HEK293 (cell line): ENCODE measurements at regions not wholly inside any gene's neighbourhood (a gene's known extent, or its start where the extent isn't known, plus 50 kb on each side); places are given as distances from the start of the nearest gene placed in this dataset.

ENCODE experiments used
- BCL11A ChIP-seq: fragments of 450-650 bp; formaldehyde crosslinking; IDR thresholded peaks from 2 replicates; pipeline ENCODE4 v1.5.1; 2016; ENCODE audit warnings: low read depth, missing biosample characterization, missing genetic modification characterization
- GLI4 ChIP-seq: fragments of 450-650 bp; formaldehyde crosslinking; IDR thresholded peaks from 2 replicates; pipeline ENCODE4 v1.5.1; 2016; ENCODE audit warnings: missing biosample characterization, missing genetic modification characterization
- KLF16 ChIP-seq: fragments of 450-650 bp; formaldehyde crosslinking; IDR thresholded peaks from 2 replicates; pipeline ENCODE4 v1.5.1; 2017; ENCODE audit warnings: missing biosample characterization, missing genetic modification characterization
- SALL2 ChIP-seq: fragments of 450-650 bp; formaldehyde crosslinking; IDR thresholded peaks from 2 replicates; pipeline ENCODE4 v1.5.0; 2017; ENCODE audit warnings: missing biosample characterization, mild to moderate bottlenecking, missing genetic modification characterization, borderline replicate concordance
- TCF7L2 ChIP-seq: IDR thresholded peaks from 2 replicates; pipeline ENCODE4 v1.6.1; 2011; ENCODE audit warnings: low read depth, mild to moderate bottlenecking, inconsistent platforms, low read length, moderate library complexity, borderline replicate concordance
- ZNF211 ChIP-seq: fragments of 450-650 bp; formaldehyde crosslinking; IDR thresholded peaks from 2 replicates; pipeline ENCODE4 v1.5.1; 2016; ENCODE audit warnings: low read depth, missing biosample characterization, missing genetic modification characterization
- ZNF792 ChIP-seq: fragments of 450-650 bp; formaldehyde crosslinking; IDR thresholded peaks from 2 replicates; pipeline ENCODE4 v1.5.1; 2016; ENCODE audit warnings: missing biosample characterization, missing genetic modification characterization
- TF ChIP-seq, protein P1 (sequence below): fragments of 450-650 bp; formaldehyde crosslinking; IDR thresholded peaks from 2 replicates; pipeline ENCODE4 v1.5.1; 2016; ENCODE audit warnings: missing biosample characterization, missing genetic modification characterization, low read depth
- TF ChIP-seq, protein P2 (sequence below): fragments of 450-650 bp; formaldehyde crosslinking; IDR thresholded peaks from 2 replicates; pipeline ENCODE4 v1.5.1; 2016; ENCODE audit warnings: missing biosample characterization, missing genetic modification characterization
- TF ChIP-seq, protein P3 (sequence below): fragments of 450-650 bp; formaldehyde crosslinking; IDR thresholded peaks from 2 replicates; pipeline ENCODE4 v1.5.1; 2016; ENCODE audit warnings: missing biosample characterization, missing genetic modification characterization, borderline replicate concordance
- TF ChIP-seq, protein P4 (sequence below): fragments of 450-650 bp; formaldehyde crosslinking; IDR thresholded peaks from 2 replicates; pipeline ENCODE4 v1.5.1; 2016; ENCODE audit warnings: missing biosample characterization, missing genetic modification characterization

DNA sequence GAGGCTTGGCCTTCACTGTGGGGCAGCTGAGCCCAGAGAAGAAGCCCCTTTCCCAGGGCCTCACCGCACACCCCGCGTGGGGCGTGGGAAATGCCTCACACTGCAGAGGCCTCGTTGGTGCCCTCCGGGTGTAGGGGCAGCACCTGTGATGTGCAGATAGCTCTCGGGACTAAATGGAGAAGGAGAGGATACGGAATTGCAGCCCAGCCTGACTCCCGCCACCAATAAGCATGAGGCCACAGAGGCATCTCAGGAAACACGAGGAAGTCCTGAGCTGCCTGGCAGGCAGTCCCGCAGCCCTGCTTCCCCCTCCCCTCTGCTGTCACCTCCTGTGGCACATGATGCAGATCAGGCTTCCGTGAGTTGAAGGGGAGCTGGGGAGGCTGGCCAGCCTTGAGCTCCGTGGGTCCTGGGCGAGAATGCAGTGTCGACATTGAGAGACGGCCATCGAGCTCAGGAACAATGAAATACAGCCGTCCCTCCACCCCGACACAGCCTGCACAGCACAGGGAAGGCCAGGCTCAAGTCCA lies 59.6 kb upstream of the PPP2R2D start:
- TF ChIP-seq, protein P1, sequence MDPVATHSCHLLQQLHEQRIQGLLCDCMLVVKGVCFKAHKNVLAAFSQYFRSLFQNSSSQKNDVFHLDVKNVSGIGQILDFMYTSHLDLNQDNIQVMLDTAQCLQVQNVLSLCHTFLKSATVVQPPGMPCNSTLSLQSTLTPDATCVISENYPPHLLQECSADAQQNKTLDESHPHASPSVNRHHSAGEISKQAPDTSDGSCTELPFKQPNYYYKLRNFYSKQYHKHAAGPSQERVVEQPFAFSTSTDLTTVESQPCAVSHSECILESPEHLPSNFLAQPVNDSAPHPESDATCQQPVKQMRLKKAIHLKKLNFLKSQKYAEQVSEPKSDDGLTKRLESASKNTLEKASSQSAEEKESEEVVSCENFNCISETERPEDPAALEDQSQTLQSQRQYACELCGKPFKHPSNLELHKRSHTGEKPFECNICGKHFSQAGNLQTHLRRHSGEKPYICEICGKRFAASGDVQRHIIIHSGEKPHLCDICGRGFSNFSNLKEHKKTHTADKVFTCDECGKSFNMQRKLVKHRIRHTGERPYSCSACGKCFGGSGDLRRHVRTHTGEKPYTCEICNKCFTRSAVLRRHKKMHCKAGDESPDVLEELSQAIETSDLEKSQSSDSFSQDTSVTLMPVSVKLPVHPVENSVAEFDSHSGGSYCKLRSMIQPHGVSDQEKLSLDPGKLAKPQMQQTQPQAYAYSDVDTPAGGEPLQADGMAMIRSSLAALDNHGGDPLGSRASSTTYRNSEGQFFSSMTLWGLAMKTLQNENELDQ (tag by site-specific recombination): no peak
- TF ChIP-seq, protein P2, sequence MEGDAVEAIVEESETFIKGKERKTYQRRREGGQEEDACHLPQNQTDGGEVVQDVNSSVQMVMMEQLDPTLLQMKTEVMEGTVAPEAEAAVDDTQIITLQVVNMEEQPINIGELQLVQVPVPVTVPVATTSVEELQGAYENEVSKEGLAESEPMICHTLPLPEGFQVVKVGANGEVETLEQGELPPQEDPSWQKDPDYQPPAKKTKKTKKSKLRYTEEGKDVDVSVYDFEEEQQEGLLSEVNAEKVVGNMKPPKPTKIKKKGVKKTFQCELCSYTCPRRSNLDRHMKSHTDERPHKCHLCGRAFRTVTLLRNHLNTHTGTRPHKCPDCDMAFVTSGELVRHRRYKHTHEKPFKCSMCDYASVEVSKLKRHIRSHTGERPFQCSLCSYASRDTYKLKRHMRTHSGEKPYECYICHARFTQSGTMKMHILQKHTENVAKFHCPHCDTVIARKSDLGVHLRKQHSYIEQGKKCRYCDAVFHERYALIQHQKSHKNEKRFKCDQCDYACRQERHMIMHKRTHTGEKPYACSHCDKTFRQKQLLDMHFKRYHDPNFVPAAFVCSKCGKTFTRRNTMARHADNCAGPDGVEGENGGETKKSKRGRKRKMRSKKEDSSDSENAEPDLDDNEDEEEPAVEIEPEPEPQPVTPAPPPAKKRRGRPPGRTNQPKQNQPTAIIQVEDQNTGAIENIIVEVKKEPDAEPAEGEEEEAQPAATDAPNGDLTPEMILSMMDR (tag by site-specific recombination): no peak
- TF ChIP-seq SALL2 (tag by site-specific recombination) (no peak), BCL11A (tag by site-specific recombination) (no peak), KLF16 (no peak), ZNF211 (tag by site-specific recombination) (no peak), TCF7L2 (no peak), GLI4 (tag by site-specific recombination) (no peak), ZNF792 (tag by site-specific recombination) (no peak)
- TF ChIP-seq, protein P3, sequence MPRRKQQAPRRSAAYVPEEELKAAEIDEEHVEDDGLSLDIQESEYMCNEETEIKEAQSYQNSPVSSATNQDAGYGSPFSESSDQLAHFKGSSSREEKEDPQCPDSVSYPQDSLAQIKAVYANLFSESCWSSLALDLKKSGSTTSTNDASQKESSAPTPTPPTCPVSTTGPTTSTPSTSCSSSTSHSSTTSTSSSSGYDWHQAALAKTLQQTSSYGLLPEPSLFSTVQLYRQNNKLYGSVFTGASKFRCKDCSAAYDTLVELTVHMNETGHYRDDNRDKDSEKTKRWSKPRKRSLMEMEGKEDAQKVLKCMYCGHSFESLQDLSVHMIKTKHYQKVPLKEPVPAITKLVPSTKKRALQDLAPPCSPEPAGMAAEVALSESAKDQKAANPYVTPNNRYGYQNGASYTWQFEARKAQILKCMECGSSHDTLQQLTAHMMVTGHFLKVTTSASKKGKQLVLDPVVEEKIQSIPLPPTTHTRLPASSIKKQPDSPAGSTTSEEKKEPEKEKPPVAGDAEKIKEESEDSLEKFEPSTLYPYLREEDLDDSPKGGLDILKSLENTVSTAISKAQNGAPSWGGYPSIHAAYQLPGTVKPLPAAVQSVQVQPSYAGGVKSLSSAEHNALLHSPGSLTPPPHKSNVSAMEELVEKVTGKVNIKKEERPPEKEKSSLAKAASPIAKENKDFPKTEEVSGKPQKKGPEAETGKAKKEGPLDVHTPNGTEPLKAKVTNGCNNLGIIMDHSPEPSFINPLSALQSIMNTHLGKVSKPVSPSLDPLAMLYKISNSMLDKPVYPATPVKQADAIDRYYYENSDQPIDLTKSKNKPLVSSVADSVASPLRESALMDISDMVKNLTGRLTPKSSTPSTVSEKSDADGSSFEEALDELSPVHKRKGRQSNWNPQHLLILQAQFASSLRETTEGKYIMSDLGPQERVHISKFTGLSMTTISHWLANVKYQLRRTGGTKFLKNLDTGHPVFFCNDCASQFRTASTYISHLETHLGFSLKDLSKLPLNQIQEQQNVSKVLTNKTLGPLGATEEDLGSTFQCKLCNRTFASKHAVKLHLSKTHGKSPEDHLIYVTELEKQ (tag by site-specific recombination): no peak
- TF ChIP-seq, protein P4, sequence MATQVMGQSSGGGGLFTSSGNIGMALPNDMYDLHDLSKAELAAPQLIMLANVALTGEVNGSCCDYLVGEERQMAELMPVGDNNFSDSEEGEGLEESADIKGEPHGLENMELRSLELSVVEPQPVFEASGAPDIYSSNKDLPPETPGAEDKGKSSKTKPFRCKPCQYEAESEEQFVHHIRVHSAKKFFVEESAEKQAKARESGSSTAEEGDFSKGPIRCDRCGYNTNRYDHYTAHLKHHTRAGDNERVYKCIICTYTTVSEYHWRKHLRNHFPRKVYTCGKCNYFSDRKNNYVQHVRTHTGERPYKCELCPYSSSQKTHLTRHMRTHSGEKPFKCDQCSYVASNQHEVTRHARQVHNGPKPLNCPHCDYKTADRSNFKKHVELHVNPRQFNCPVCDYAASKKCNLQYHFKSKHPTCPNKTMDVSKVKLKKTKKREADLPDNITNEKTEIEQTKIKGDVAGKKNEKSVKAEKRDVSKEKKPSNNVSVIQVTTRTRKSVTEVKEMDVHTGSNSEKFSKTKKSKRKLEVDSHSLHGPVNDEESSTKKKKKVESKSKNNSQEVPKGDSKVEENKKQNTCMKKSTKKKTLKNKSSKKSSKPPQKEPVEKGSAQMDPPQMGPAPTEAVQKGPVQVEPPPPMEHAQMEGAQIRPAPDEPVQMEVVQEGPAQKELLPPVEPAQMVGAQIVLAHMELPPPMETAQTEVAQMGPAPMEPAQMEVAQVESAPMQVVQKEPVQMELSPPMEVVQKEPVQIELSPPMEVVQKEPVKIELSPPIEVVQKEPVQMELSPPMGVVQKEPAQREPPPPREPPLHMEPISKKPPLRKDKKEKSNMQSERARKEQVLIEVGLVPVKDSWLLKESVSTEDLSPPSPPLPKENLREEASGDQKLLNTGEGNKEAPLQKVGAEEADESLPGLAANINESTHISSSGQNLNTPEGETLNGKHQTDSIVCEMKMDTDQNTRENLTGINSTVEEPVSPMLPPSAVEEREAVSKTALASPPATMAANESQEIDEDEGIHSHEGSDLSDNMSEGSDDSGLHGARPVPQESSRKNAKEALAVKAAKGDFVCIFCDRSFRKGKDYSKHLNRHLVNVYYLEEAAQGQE: no peak
